Upper lobe of left lung (tissue), 4 donors: ENCODE measurements at regions not wholly inside any gene's neighbourhood (a gene's known extent, or its start where the extent isn't known, plus 50 kb on each side); places are given as distances from the start of the nearest gene placed in this dataset.

ENCODE experiments used
- POLR2A ChIP-seq, 4 donors: fragments of 450-650 bp; IDR thresholded peaks; one replicate each; pipeline ENCODE4 v1.5.1; 2016 to 2017; ENCODE audit warnings: antibody characterized with exemption in 4 of 4, mild to moderate bottlenecking in 2 of 4
- TF ChIP-seq, protein P1 (sequence below), 6 experiments: fragments of 450-650 bp in 4 of 6; fragments of 200-600 bp in 2 of 6; sonication (generic) in 2 of 6; IDR thresholded peaks; one replicate each; pipeline ENCODE4 v1.5.1; 2016 to 2019; ENCODE audit warnings: antibody characterized with exemption in 6 of 6

- TF ChIP-seq, protein P1, sequence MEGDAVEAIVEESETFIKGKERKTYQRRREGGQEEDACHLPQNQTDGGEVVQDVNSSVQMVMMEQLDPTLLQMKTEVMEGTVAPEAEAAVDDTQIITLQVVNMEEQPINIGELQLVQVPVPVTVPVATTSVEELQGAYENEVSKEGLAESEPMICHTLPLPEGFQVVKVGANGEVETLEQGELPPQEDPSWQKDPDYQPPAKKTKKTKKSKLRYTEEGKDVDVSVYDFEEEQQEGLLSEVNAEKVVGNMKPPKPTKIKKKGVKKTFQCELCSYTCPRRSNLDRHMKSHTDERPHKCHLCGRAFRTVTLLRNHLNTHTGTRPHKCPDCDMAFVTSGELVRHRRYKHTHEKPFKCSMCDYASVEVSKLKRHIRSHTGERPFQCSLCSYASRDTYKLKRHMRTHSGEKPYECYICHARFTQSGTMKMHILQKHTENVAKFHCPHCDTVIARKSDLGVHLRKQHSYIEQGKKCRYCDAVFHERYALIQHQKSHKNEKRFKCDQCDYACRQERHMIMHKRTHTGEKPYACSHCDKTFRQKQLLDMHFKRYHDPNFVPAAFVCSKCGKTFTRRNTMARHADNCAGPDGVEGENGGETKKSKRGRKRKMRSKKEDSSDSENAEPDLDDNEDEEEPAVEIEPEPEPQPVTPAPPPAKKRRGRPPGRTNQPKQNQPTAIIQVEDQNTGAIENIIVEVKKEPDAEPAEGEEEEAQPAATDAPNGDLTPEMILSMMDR (IDR thresholded peaks at IDR 0.05), result no peak
- TF ChIP-seq POLR2A (IDR thresholded peaks at IDR 0.05), result no peak
Observed at GRCh38 chr12:34198924-34199323, 176.6 kb downstream of the ALG10 start.
